Liver (tissue), 3 donors: ENCODE measurements at regions not wholly inside any gene's neighbourhood (a gene's known extent, or its start where the extent isn't known, plus 50 kb on each side); places are given as distances from the start of the nearest gene placed in this dataset.

Source experiments
- EGR1 ChIP-seq, 2 donors: IDR thresholded peaks; 2 replicates each; pipeline ENCODE4 v1.6.1; 2016 to 2018; ENCODE audit warnings: antibody characterized with exemption in 2 of 2, low read depth in 2 of 2
- FOXA1 ChIP-seq: IDR thresholded peaks from 2 replicates; pipeline ENCODE4 v1.6.1; 2016; ENCODE audit warnings: antibody characterized with exemption
- GABPA ChIP-seq, 2 donors: IDR thresholded peaks in 1 of 2; conservative IDR thresholded peaks in 1 of 2; 2 replicates each; pipeline ENCODE4 v1.6.1; 2016; ENCODE audit warnings: antibody characterized with exemption in 2 of 2, mild to moderate bottlenecking in 1 of 2, moderate library complexity in 1 of 2
- JUND ChIP-seq, 2 donors: IDR thresholded peaks; 2 replicates each; pipeline ENCODE4 v1.6.1; 2016; ENCODE audit warnings: antibody characterized with exemption in 2 of 2
- SP1 ChIP-seq: IDR thresholded peaks from 2 replicates; pipeline ENCODE4 v1.6.1; 2018; ENCODE audit warnings: antibody characterized with exemption, mild to moderate bottlenecking
- TAF1 ChIP-seq: conservative IDR thresholded peaks from 2 replicates; pipeline ENCODE4 v1.6.1; 2016; ENCODE audit warnings: antibody characterized with exemption, mild to moderate bottlenecking
- YY1 ChIP-seq: IDR thresholded peaks from 2 replicates; pipeline ENCODE4 v1.6.1; 2016; ENCODE audit warnings: antibody characterized with exemption, mild to moderate bottlenecking
- TF ChIP-seq, protein P1 (sequence below): fragments of 150-350 bp; IDR thresholded peaks from 2 replicates; pipeline ENCODE4 v1.5.1; 2017; ENCODE audit warnings: improper control_type of control experiment, low read depth, low read length; ENCODE audit not compliant: missing input control
- donor health status: healthy.
- donor health status: healthy.

DNA sequence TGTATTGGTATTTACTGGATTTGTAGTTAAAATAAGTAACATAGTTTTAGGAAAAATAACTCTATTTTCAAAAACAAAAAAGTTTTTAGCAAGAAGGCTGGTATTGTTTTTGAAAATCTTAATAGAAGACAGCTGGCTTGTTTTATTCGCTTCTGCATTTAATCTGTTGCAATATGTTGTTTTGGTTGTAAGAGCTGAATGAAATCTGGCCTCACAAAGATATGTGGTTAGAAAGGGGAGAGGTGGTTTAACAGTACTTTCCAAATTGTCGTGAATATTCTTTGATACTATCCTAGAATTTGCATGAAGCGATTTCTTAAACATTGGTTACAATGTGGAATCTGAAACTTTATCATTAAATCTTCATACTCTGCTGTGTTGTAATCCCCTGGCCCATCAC lies 355.9 kb upstream of the FZD8 start:
- TF ChIP-seq, protein P1, sequence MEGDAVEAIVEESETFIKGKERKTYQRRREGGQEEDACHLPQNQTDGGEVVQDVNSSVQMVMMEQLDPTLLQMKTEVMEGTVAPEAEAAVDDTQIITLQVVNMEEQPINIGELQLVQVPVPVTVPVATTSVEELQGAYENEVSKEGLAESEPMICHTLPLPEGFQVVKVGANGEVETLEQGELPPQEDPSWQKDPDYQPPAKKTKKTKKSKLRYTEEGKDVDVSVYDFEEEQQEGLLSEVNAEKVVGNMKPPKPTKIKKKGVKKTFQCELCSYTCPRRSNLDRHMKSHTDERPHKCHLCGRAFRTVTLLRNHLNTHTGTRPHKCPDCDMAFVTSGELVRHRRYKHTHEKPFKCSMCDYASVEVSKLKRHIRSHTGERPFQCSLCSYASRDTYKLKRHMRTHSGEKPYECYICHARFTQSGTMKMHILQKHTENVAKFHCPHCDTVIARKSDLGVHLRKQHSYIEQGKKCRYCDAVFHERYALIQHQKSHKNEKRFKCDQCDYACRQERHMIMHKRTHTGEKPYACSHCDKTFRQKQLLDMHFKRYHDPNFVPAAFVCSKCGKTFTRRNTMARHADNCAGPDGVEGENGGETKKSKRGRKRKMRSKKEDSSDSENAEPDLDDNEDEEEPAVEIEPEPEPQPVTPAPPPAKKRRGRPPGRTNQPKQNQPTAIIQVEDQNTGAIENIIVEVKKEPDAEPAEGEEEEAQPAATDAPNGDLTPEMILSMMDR, result no peak
- TF ChIP-seq YY1, result no peak
- no peak for TF ChIP-seq TAF1
- no peak for TF ChIP-seq SP1
- no peak for TF ChIP-seq GABPA (IDR thresholded peaks at IDR 0.05 in 1 of 2, conservative IDR thresholded peaks at IDR 0.05 in 1 of 2)
- no peak for TF ChIP-seq JUND (IDR thresholded peaks at IDR 0.05)
- no peak for TF ChIP-seq FOXA1
- TF ChIP-seq EGR1 (IDR thresholded peaks at IDR 0.05; ENCODE audit: low read depth in 2 of 2), result no peak
